ENCODE measurements at regions not wholly inside any gene's neighbourhood (a gene's known extent, or its start where the extent isn't known, plus 50 kb on each side); places are given as distances from the start of the nearest gene placed in this dataset.

- no peak for TF ChIP-seq CTCF (IDR thresholded peaks at IDR 0.05; ENCODE audit: low read length)
- TF ChIP-seq EZH2phosphoT487 (IDR thresholded peaks at IDR 0.05; ENCODE audit: low read length): no peak
- TF ChIP-seq EZH2 (optimal IDR thresholded peaks at IDR 0.05; ENCODE audit: low read depth, low read length): no peak
Observed at GRCh38 chr7:13800694-13801448, 188.6 kb downstream of the ETV1 start.
